ENCODE measurements at regions not wholly inside any gene's neighbourhood (a gene's known extent, or its start where the extent isn't known, plus 50 kb on each side); places are given as distances from the start of the nearest gene placed in this dataset.

GRCh38 chr3:18634461-18634860 is 209.3 kb upstream of the SATB1 start (continued):
- TF ChIP-seq, protein P1, sequence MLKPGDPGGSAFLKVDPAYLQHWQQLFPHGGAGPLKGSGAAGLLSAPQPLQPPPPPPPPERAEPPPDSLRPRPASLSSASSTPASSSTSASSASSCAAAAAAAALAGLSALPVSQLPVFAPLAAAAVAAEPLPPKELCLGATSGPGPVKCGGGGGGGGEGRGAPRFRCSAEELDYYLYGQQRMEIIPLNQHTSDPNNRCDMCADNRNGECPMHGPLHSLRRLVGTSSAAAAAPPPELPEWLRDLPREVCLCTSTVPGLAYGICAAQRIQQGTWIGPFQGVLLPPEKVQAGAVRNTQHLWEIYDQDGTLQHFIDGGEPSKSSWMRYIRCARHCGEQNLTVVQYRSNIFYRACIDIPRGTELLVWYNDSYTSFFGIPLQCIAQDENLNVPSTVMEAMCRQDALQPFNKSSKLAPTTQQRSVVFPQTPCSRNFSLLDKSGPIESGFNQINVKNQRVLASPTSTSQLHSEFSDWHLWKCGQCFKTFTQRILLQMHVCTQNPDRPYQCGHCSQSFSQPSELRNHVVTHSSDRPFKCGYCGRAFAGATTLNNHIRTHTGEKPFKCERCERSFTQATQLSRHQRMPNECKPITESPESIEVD (tag by site-specific recombination; IDR thresholded peaks at IDR 0.05): no peak

GRCh38 chr3:18633002-18633401 is 207.9 kb upstream of the SATB1 start:
- Histone ChIP-seq H3K36me3 (ENCODE audit: control insufficient read depth in 2 of 2, insufficient read depth in 1 of 2, low read length in 2 of 2) (no peaks in the 10 kb centered on the region), H3K9me3 (ENCODE audit: control insufficient read depth, insufficient read depth, low read depth, low read length) (no peaks in the 10 kb centered on the region), H3K27ac (ENCODE audit: extremely low read depth, low read depth, low read length) (no peak overlapping the region), H3K4me1 (ENCODE audit: control insufficient read depth, insufficient read depth, low read length) (no peaks in the 10 kb centered on the region), H3K4me3 (ENCODE audit: low read depth, low read length) (no peak overlapping the region)
- POLR2A ChIA-PET: no interaction called here
- no peak for TF ChIP-seq ZNF792 (tag by site-specific recombination; IDR thresholded peaks at IDR 0.05)
- TF ChIP-seq HOXD13 (CRISPR knock-in tag; IDR thresholded peaks at IDR 0.05; ENCODE audit: borderline replicate concordance): no peak
- TF ChIP-seq ZNF157 (tag by site-specific recombination; IDR thresholded peaks at IDR 0.05): no peak
- TF ChIP-seq ZNF548 (tag by site-specific recombination; IDR thresholded peaks at IDR 0.05): no peak
- no peak for TF ChIP-seq ZNF280C (tag by site-specific recombination; IDR thresholded peaks at IDR 0.05)
- no peak for TF ChIP-seq SP3 (tag by site-specific recombination; IDR thresholded peaks at IDR 0.05)
- TF ChIP-seq ZNF830 (tag by site-specific recombination; IDR thresholded peaks at IDR 0.05; ENCODE audit: low read depth): no peak
- TF ChIP-seq ZEB2 (tag by site-specific recombination; IDR thresholded peaks at IDR 0.05): no peak
- TF ChIP-seq ZNF248 (tag by site-specific recombination; IDR thresholded peaks at IDR 0.05): no peak
- no peak for TF ChIP-seq MZF1 (tag by site-specific recombination; IDR thresholded peaks at IDR 0.05; ENCODE audit: borderline replicate concordance)
- no peak for TF ChIP-seq BCL11A (tag by site-specific recombination; IDR thresholded peaks at IDR 0.05; ENCODE audit: low read depth)
- CTCF ChIA-PET: no interaction called here

- TF ChIP-seq ZNF274 (IDR thresholded peaks at IDR 0.05; ENCODE audit: low read length) (no peak), ZNF274 (tag by site-specific recombination; IDR thresholded peaks at IDR 0.05; ENCODE audit: borderline replicate concordance) (no peak), ZNF23 (tag by site-specific recombination; IDR thresholded peaks at IDR 0.05; ENCODE audit: borderline replicate concordance) (no peak), ZNF514 (tag by site-specific recombination; IDR thresholded peaks at IDR 0.05) (no peak), ZFP37 (tag by site-specific recombination; IDR thresholded peaks at IDR 0.05) (no peak), ELK4 (IDR thresholded peaks at IDR 0.05; ENCODE audit: borderline replicate concordance, low read depth, low read length) (no peak), ZNF2 (tag by site-specific recombination; IDR thresholded peaks at IDR 0.05) (no peak), ZBTB10 (tag by site-specific recombination; IDR thresholded peaks at IDR 0.05) (no peak), ZBTB17 (tag by site-specific recombination; IDR thresholded peaks at IDR 0.05) (no peak), ZFP69B (tag by site-specific recombination; IDR thresholded peaks at IDR 0.05) (no peak)
- Histone ChIP-seq H3K4me3 (ENCODE audit: low read depth, low read length) (no peak overlapping the region), H3K4me1 (ENCODE audit: control insufficient read depth, insufficient read depth, low read length) (no peaks in the 10 kb centered on the region), H3K27ac (ENCODE audit: extremely low read depth, low read depth, low read length) (no peak overlapping the region), H3K36me3 (ENCODE audit: control insufficient read depth in 2 of 2, insufficient read depth in 1 of 2, low read length in 2 of 2) (no peaks in the 10 kb centered on the region), H3K9me3 (ENCODE audit: control insufficient read depth, insufficient read depth, low read depth, low read length) (no peaks in the 10 kb centered on the region)
- ChIA-PET POLR2A (no interaction called here), CTCF (no interaction called here)
Measured at GRCh38 chr3:18630295-18630694, 205.2 kb upstream of the SATB1 start.

Measured in HEK293 (cell line).